ENCODE measurements at regions not wholly inside any gene's neighbourhood (a gene's known extent, or its start where the extent isn't known, plus 50 kb on each side); places are given as distances from the start of the nearest gene placed in this dataset.
"Not testable (repeated sequence)": the region's sequence is repeated elsewhere in the genome, so short reads cannot be mapped to it uniquely, and the experiment has no call there.

GRCh38 chr14:89699071-89699470 lies 255.5 kb downstream of the EFCAB11 start:
- TF ChIP-seq CTCF (IDR thresholded peaks at IDR 0.05; ENCODE audit: low read depth, low read length, missing control alignments) = no peak
- no peak for DNase-seq (ENCODE audit: low read depth)
- H3K4me3 ChIP-seq (ENCODE audit: low read depth, low read length) = no peak overlapping the region

- H3K4me3 ChIP-seq (ENCODE audit: low read depth, low read length) = no peak overlapping the region
- no peak for DNase-seq (ENCODE audit: low read depth)
- TF ChIP-seq CTCF (IDR thresholded peaks at IDR 0.05; ENCODE audit: low read depth, low read length, missing control alignments) = no peak
These were observed 257.1 kb downstream of the EFCAB11 start for GRCh38 chr14:89697281-89698060.

GRCh38 chr14:89695846-89696245 lies 258.7 kb downstream of the EFCAB11 start:
- no peak for TF ChIP-seq CTCF (IDR thresholded peaks at IDR 0.05; ENCODE audit: low read depth, low read length, missing control alignments)
- H3K4me3 ChIP-seq (ENCODE audit: low read depth, low read length) = no peak overlapping the region
- DNase-seq (ENCODE audit: low read depth) = no peak

- no peak for TF ChIP-seq CTCF (IDR thresholded peaks at IDR 0.05; ENCODE audit: low read depth, low read length, missing control alignments)
- H3K4me3 ChIP-seq (ENCODE audit: low read depth, low read length) = no peak overlapping the region
- DNase-seq (ENCODE audit: low read depth) = no peak
These were observed 264.4 kb downstream of the EFCAB11 start for GRCh38 chr14:89690139-89690538.

GRCh38 chr14:89689711-89690110 lies 264.8 kb downstream of the EFCAB11 start:
- DNase-seq (ENCODE audit: low read depth); H3K4me3 ChIP-seq (ENCODE audit: low read depth, low read length): not testable (repeated sequence)

GRCh38 chr14:89688507-89689211 lies 265.9 kb downstream of the EFCAB11 start:
- DNase-seq (ENCODE audit: low read depth) = no peak
- no peak for TF ChIP-seq CTCF (IDR thresholded peaks at IDR 0.05; ENCODE audit: low read depth, low read length, missing control alignments)
- H3K4me3 ChIP-seq (ENCODE audit: low read depth, low read length) = no peak overlapping the region

GRCh38 chr14:89687129-89687528 lies 267.4 kb downstream of the EFCAB11 start:
- not testable (repeated sequence) for DNase-seq (ENCODE audit: low read depth); H3K4me3 ChIP-seq (ENCODE audit: low read depth, low read length)

GRCh38 chr14:89684139-89684538 lies 267.1 kb upstream of the FOXN3 start:
- no peak for TF ChIP-seq CTCF (IDR thresholded peaks at IDR 0.05; ENCODE audit: low read depth, low read length, missing control alignments)
- H3K4me3 ChIP-seq (ENCODE audit: low read depth, low read length) = no peak overlapping the region
- DNase-seq (ENCODE audit: low read depth) = no peak

All from GM12864 (cell line).